K562 (cell line): ENCODE measurements at regions not wholly inside any gene's neighbourhood (a gene's known extent, or its start where the extent isn't known, plus 50 kb on each side); places are given as distances from the start of the nearest gene placed in this dataset.
A peak's percentile ranks its signal among the peaks of the same experiment; 100 is the strongest.

ENCODE experiments used
- ATAC-seq: fragments of 200-7000 bp; cut with Tn5 transposase; 3 replicates; pipeline ENCODE4 v1.9.1; 2020; ENCODE audit warnings: moderate library complexity
- BruUV-seq: library from RNA; stranded (reverse); fragments of 400-500 nt; replicated peaks from 2 replicates; lab custom pipeline; 2021; lab: Mats Ljungman, UMichigan
- CTCF ChIA-PET: fragments of 300-600 bp; formaldehyde crosslinking; extraction: SDS; loops from one replicate; lab custom pipeline; 2021; ENCODE audit warnings: low intra/inter-chr PET ratio; lab: Yijun Ruan, JAX
- POLR2A ChIA-PET: fragments of 300-600, 350-650 bp; sonication (Branson Sonifier 250); formaldehyde crosslinking; extraction: SDS; loops from one replicate; lab custom pipeline; 2021; ENCODE audit warnings: antibody characterized with exemption, inconsistent platforms; lab: Yijun Ruan, JAX
- DNase-seq, 4 experiments: peaks; one replicate each; pipeline versions ENCODE4 v3.0.0 to v3.0.0-alpha.2; 2011 to 2018; ENCODE audit warnings: low spot score in 3 of 4, mixed read lengths in 3 of 4; ENCODE audit errors: extremely low read depth in 1 of 4
- FAIRE-seq: peaks from 2 replicates; lab custom pipeline; 2011; peaks lifted over from hg19 to GRCh38; lab: Jason Lieb, UNC
- H2AFZ ChIP-seq: 2 replicates; pipeline ENCODE4 v1.6.0; 2011; ENCODE audit warnings: low read depth, low read length, control low read depth, inconsistent platforms
- H3K27ac ChIP-seq: fragments of 200-600 bp; 3 replicates; pipeline ENCODE4 v1.8.0; 2011; ENCODE audit warnings: low read depth, mild to moderate bottlenecking, control low read depth, inconsistent platforms, low read length, moderate library complexity, mixed read lengths; ENCODE audit errors: extremely low read depth
- H3K27me3 ChIP-seq, 2 experiments: fragments of 300-600 bp in 1 of 2; 2 replicates in 1 of 2; 3 replicates in 1 of 2; pipeline versions ENCODE4 v1.6.0 to v1.8.0; 2011; ENCODE audit warnings: inconsistent platforms in 2 of 2, low read length in 2 of 2, mild to moderate bottlenecking in 1 of 2, mixed read lengths in 1 of 2, moderate library complexity in 1 of 2; ENCODE audit not compliant: control insufficient read depth in 2 of 2, insufficient read depth in 2 of 2
- H3K36me3 ChIP-seq: fragments of 300-600 bp; 3 replicates; pipeline ENCODE4 v1.8.0; 2011; ENCODE audit warnings: mild to moderate bottlenecking, low read length, inconsistent platforms; ENCODE audit not compliant: control insufficient read depth, insufficient read depth
- H3K4me1 ChIP-seq, 2 experiments: fragments of 200-600 bp in 1 of 2; replicated peaks in 1 of 2; 2 replicates in 1 of 2; 3 replicates in 1 of 2; pipeline versions ENCODE4 v1.5.1 to v1.8.0; 2011; ENCODE audit warnings: inconsistent platforms in 2 of 2, low read length in 2 of 2, mild to moderate bottlenecking in 1 of 2, mixed read lengths in 1 of 2, moderate library complexity in 1 of 2; ENCODE audit not compliant: control insufficient read depth in 2 of 2, insufficient read depth in 2 of 2
- H3K4me2 ChIP-seq: 2 replicates; pipeline ENCODE4 v1.6.1; 2011; ENCODE audit warnings: low read length, control low read depth, inconsistent platforms, mixed read lengths; ENCODE audit not compliant: insufficient read depth
- H3K4me3 ChIP-seq: fragments of 200-600 bp; sonication (generic), shearing (Covaris generic); 2 replicates; pipeline ENCODE4 v1.5.1; 2016; ENCODE audit warnings: control low read depth, inconsistent platforms
- H3K79me2 ChIP-seq: fragments of 200-600 bp; 3 replicates; pipeline ENCODE4 v1.8.0; 2011; ENCODE audit warnings: low read length, inconsistent platforms; ENCODE audit not compliant: control insufficient read depth, insufficient read depth
- H3K9ac ChIP-seq, 2 experiments: 2 replicates each; pipeline versions ENCODE4 v1.6.0 to v1.6.1; 2011; ENCODE audit warnings: low read depth in 2 of 2, low read length in 2 of 2, control low read depth in 1 of 2, inconsistent platforms in 1 of 2, mild to moderate bottlenecking in 1 of 2, mixed read lengths in 1 of 2; ENCODE audit not compliant: insufficient read depth in 1 of 2
- H3K9me1 ChIP-seq: one replicate; pipeline ENCODE4 v1.6.0; 2011; ENCODE audit warnings: inconsistent platforms, mild to moderate bottlenecking, low read length, moderate library complexity; ENCODE audit not compliant: control insufficient read depth, insufficient read depth
- H3K9me3 ChIP-seq: replicated peaks from 2 replicates; pipeline ENCODE4 v1.5.1; 2011; ENCODE audit warnings: low read depth, low read length, inconsistent platforms; ENCODE audit not compliant: control insufficient read depth, insufficient read depth
- H4K20me1 ChIP-seq: replicated peaks from 2 replicates; pipeline ENCODE4 v1.6.1; 2011; ENCODE audit warnings: low read length, inconsistent platforms, mixed read lengths; ENCODE audit not compliant: control insufficient read depth, insufficient read depth
- CTCF ChIP-seq, 3 experiments: IDR thresholded peaks in 2 of 3; conservative IDR thresholded peaks in 1 of 3; 2 replicates each; pipeline ENCODE4 v1.5.1; 2011 to 2012; ENCODE audit warnings: low read length in 3 of 3, mild to moderate bottlenecking in 3 of 3, control low read depth in 2 of 3, improper control_type of control experiment in 1 of 3, inconsistent platforms in 1 of 3, low read depth in 1 of 3, mixed read lengths in 1 of 3, moderate library complexity in 1 of 3; ENCODE audit not compliant: insufficient read depth in 2 of 3
- ZNF318 ChIP-seq, 2 experiments: fragments of 450-650 bp; IDR thresholded peaks; 2 replicates each; pipeline ENCODE4 v1.6.1; 2016; ENCODE audit warnings: mild to moderate bottlenecking in 2 of 2, borderline replicate concordance in 1 of 2, low read depth in 1 of 2, moderate library complexity in 1 of 2
- WGBS: fragments of 100-300 bp; shearing (Covaris generic); methylation state at CpG from one replicate; pipeline ENCODE4 v1.1.6; 2016; ENCODE audit warnings: low coverage, mixed read lengths; ENCODE audit not compliant: insufficient coverage; ENCODE audit errors: missing lambda C conversion rate; 5-methylcytosine and 5-hydroxymethylcytosine counted together
- in situ Hi-C: fragments of 300-500 bp; cut with MboI; formaldehyde crosslinking; loops from 4 replicates; pipeline ENCODE4 v1.15.0; 2018; ENCODE audit warnings: inconsistent platforms, mixed read lengths
- intact Hi-C: fragments of 100-400 bp; cut with micrococcal nuclease; formaldehyde crosslinking; loops from 2 replicates; pipeline ENCODE4 v1.14.2; 2022

GRCh38 chr4:159764343-159764952, 661.6 kb downstream of the RAPGEF2 start:
- CTCF ChIA-PET = no interaction called here
- intact Hi-C loops = no loop called here

More at GRCh38 chr4:159764343-159764952, 661.6 kb downstream of the RAPGEF2 start:
- H3K9ac ChIP-seq = no peak overlapping the region
- no peak overlapping the region for H2AFZ ChIP-seq
- no peaks in the 10 kb centered on the region for H3K79me2 ChIP-seq
- no peak overlapping the region for H3K4me2 ChIP-seq
- no peaks in the 10 kb centered on the region for H3K4me1 ChIP-seq
- no peaks in the 10 kb centered on the region for H3K9me1 ChIP-seq
- ATAC-seq (no peak), FAIRE-seq (no peak), DNase-seq (peak; percentile 1 to 8 (median 2))
- in situ Hi-C loops = no loop called here
- 0% methylated on average over 2 of the region's 5 CpGs for WGBS
- H3K27ac ChIP-seq = no peak overlapping the region
- no peak for TF ChIP-seq ZNF318 (IDR thresholded peaks at IDR 0.05; ENCODE audit: borderline replicate concordance in 1 of 2, low read depth in 1 of 2)
- 0 out of 6 replicates have a peak, but pooled peaks of 1 of the 3 experiments have one; percentile 12 for TF ChIP-seq CTCF (IDR thresholded peaks at IDR 0.05 in 2 of 3, conservative IDR thresholded peaks at IDR 0.05 in 1 of 3; ENCODE audit: insufficient read depth in 2 of 3, low read depth in 1 of 3, low read length in 3 of 3)
- no TSS peak for BruUV-seq
- POLR2A ChIA-PET = interaction anchor here (0.6 kb wide), 1 partner anchor 59 kb away, joined by 3 read pairs; no protein-coding TSS in a partner anchor
- no peaks in the 10 kb centered on the region for H3K36me3 ChIP-seq
- no peaks in the 10 kb centered on the region for H4K20me1 ChIP-seq
- H3K27me3 ChIP-seq = no peaks in the 10 kb centered on the region
- H3K9me3 ChIP-seq = no peaks in the 10 kb centered on the region
- H3K4me3 ChIP-seq = no peak overlapping the region
